Endodermal cell (in vitro differentiated cells): ENCODE measurements at regions not wholly inside any gene's neighbourhood (a gene's known extent, or its start where the extent isn't known, plus 50 kb on each side); places are given as distances from the start of the nearest gene placed in this dataset.

Source experiments
- DNase-seq: peaks from one replicate; pipeline ENCODE4 v3.0.0-alpha.2; 2017
- H3K27ac ChIP-seq: 2 replicates; pipeline ENCODE4 v1.5.1; 2013; ENCODE audit warnings: mild to moderate bottlenecking, low read depth, low read length, moderate library complexity
- H3K27me3 ChIP-seq: 2 replicates; pipeline ENCODE4 v1.6.1; 2013; ENCODE audit warnings: mild to moderate bottlenecking, low read length, moderate library complexity; ENCODE audit not compliant: insufficient read depth, control insufficient read depth, poor library complexity, severe bottlenecking
- H3K36me3 ChIP-seq: 2 replicates; pipeline ENCODE4 v1.7.0; 2013; ENCODE audit warnings: mild to moderate bottlenecking, low read length, moderate library complexity; ENCODE audit not compliant: control insufficient read depth, insufficient read depth
- H3K4me1 ChIP-seq: one replicate; pipeline ENCODE4 v1.7.0; 2013; ENCODE audit warnings: low read length; ENCODE audit not compliant: control insufficient read depth, insufficient read depth
- H3K4me3 ChIP-seq: 2 replicates; pipeline ENCODE4 v1.5.1; 2013; ENCODE audit warnings: mild to moderate bottlenecking, low read length, moderate library complexity
- H3K9ac ChIP-seq: 2 replicates; pipeline ENCODE4 v1.6.1; 2013; ENCODE audit warnings: mild to moderate bottlenecking, low read length, moderate library complexity; ENCODE audit not compliant: poor library complexity, severe bottlenecking; ENCODE audit errors: extremely low read depth
- H3K9me3 ChIP-seq: 2 replicates; pipeline ENCODE4 v1.6.1; 2013; ENCODE audit warnings: mild to moderate bottlenecking, low read length, moderate library complexity; ENCODE audit not compliant: control insufficient read depth
- H3K27ac Mint-ChIP-seq: 2 replicates; pipeline ENCODE4 v1.8.0; 2020; ENCODE audit warnings: mixed read lengths
- H3K27me3 Mint-ChIP-seq: 2 replicates; pipeline ENCODE4 v1.8.0; 2021; ENCODE audit warnings: mild to moderate bottlenecking, mixed read lengths; ENCODE audit not compliant: insufficient read depth
- H3K36me3 Mint-ChIP-seq: 2 replicates; pipeline ENCODE4 v1.8.0; 2020; ENCODE audit warnings: low read depth, mixed read lengths
- H3K4me1 Mint-ChIP-seq: 2 replicates; pipeline ENCODE4 v1.8.0; 2020; ENCODE audit warnings: mixed read lengths
- H3K4me3 Mint-ChIP-seq: 2 replicates; pipeline ENCODE4 v1.8.0; 2020; ENCODE audit warnings: mild to moderate bottlenecking, moderate library complexity, mixed read lengths
- H3K9me3 Mint-ChIP-seq: 2 replicates; pipeline ENCODE4 v1.8.0; 2020; ENCODE audit warnings: mild to moderate bottlenecking, mixed read lengths
- CTCF ChIP-seq: fragments of 200-600 bp; sonication (generic); conservative IDR thresholded peaks from 2 replicates; pipeline ENCODE4 v1.5.0; 2021; ENCODE audit warnings: antibody characterized with exemption, mild to moderate bottlenecking
- WGBS, 2 experiments: methylation state at CpG; one replicate each; pipeline versions ENCODE4 v1.1.5 to v1.1.7; 2013; ENCODE audit warnings: missing lambda C conversion rate in 2 of 2, mixed read lengths in 1 of 2; ENCODE audit not compliant: insufficient coverage in 1 of 2, insufficient read length in 1 of 2; 5-methylcytosine and 5-hydroxymethylcytosine counted together

- Histone ChIP-seq H3K9me3 (no peaks in the 10 kb centered on the region), H3K4me3 (no peak overlapping the region), H3K27me3 (no peaks in the 10 kb centered on the region), H3K4me1 (peaks cover 3% of the 10 kb centered on the region), H3K36me3 (no peaks in the 10 kb centered on the region), H3K9ac (no peak overlapping the region), H3K27ac (no peak overlapping the region)
- Mint-ChIP-seq H3K36me3 (no peaks in the 10 kb centered on the region), H3K27me3 (no peaks in the 10 kb centered on the region), H3K27ac (no peak overlapping the region), H3K9me3 (no peaks in the 10 kb centered on the region), H3K4me1 (peaks cover 6% of the 10 kb centered on the region), H3K4me3 (no peak overlapping the region)
- TF ChIP-seq CTCF, result no peak
- WGBS, 2 experiments, result 92% methylated on average over 3 of the region's 5 CpGs; no CpG with 5 or more reads in 1 of the 2 experiments
- no peak for DNase-seq
These were observed 273.8 kb downstream of the BLID start for GRCh38 chr11:121842192-121842585.

GRCh38 chr11:121841487-121842191, 274.4 kb downstream of the BLID start:
- Mint-ChIP-seq H3K9me3 (no peaks in the 10 kb centered on the region), H3K36me3 (no peaks in the 10 kb centered on the region), H3K4me3 (no peak overlapping the region), H3K27me3 (no peaks in the 10 kb centered on the region), H3K4me1 (peaks cover 6% of the 10 kb centered on the region), H3K27ac (no peak overlapping the region)
- Histone ChIP-seq H3K4me3 (no peak overlapping the region), H3K27ac (peak overlapping the region; percentile 45), H3K36me3 (no peaks in the 10 kb centered on the region), H3K9ac (no peak overlapping the region), H3K9me3 (no peaks in the 10 kb centered on the region), H3K27me3 (no peaks in the 10 kb centered on the region), H3K4me1 (peaks cover 3% of the 10 kb centered on the region)
- 86 to 90% methylated on average over 5 of the region's 5 CpGs for WGBS, 2 experiments
- TF ChIP-seq CTCF, result no peak
- no peak for DNase-seq

- DNase-seq, result no peak
- Histone ChIP-seq H3K27me3 (no peaks in the 10 kb centered on the region), H3K9ac (no peak overlapping the region), H3K36me3 (no peaks in the 10 kb centered on the region), H3K4me3 (no peak overlapping the region), H3K27ac (no peak overlapping the region), H3K4me1 (peaks cover 3% of the 10 kb centered on the region), H3K9me3 (no peaks in the 10 kb centered on the region)
- Mint-ChIP-seq H3K27ac (no peak overlapping the region), H3K36me3 (no peaks in the 10 kb centered on the region), H3K4me3 (no peak overlapping the region), H3K27me3 (no peaks in the 10 kb centered on the region), H3K4me1 (peaks cover 6% of the 10 kb centered on the region), H3K9me3 (no peaks in the 10 kb centered on the region)
- 86 to 87% methylated on average over 1 of the region's 1 CpG for WGBS, 2 experiments
- TF ChIP-seq CTCF, result no peak
These were observed 276.2 kb downstream of the BLID start for GRCh38 chr11:121839781-121840180.
